PC-3 (cell line): ENCODE measurements at regions not wholly inside any gene's neighbourhood (a gene's known extent, or its start where the extent isn't known, plus 50 kb on each side); places are given as distances from the start of the nearest gene placed in this dataset.

Experiments
- ATAC-seq: fragments of 200-7000 bp; cut with Tn5 transposase; 2 replicates; pipeline ENCODE4 v1.9.1; 2020; ENCODE audit warnings: mild to moderate bottlenecking, moderate library complexity
- BruUV-seq: library from RNA; stranded (reverse); fragments of 400-500 nt; replicated peaks from 2 replicates; lab custom pipeline; 2021; lab: Mats Ljungman, UMichigan
- CTCF ChIA-PET: fragments of 300-600 bp; sonication (Branson Sonifier 250); formaldehyde crosslinking; loops from one replicate; lab custom pipeline; 2022; ENCODE audit warnings: antibody characterized with exemption; lab: Charles Lee
- POLR2A ChIA-PET: fragments of 300-600 bp; sonication (Branson Sonifier 250); formaldehyde crosslinking; loops from one replicate; lab custom pipeline; 2022; ENCODE audit warnings: antibody characterized with exemption; ENCODE audit not compliant: unreplicated experiment; lab: Charles Lee
- DNase-seq: peaks from one replicate; pipeline ENCODE4 v3.0.0-alpha.2; 2015
- H2AFZ ChIP-seq: fragments of 300-600 bp; sonication (generic); 2 replicates; pipeline ENCODE4 v1.6.0; 2016; ENCODE audit warnings: antibody characterized with exemption, low read length
- H3F3A ChIP-seq: fragments of 300-600 bp; sonication (generic); one replicate; pipeline ENCODE4 v1.6.0; 2017; ENCODE audit warnings: antibody characterized with exemption, low read length, control low read depth, mild to moderate bottlenecking; ENCODE audit not compliant: unreplicated experiment
- H3K27ac ChIP-seq: fragments of 300-600 bp; sonication (generic); 2 replicates; pipeline ENCODE4 v1.5.1; 2016; ENCODE audit warnings: mild to moderate bottlenecking, low read length
- H3K27me3 ChIP-seq: fragments of 300-600 bp; sonication (generic); 2 replicates; pipeline ENCODE4 v1.6.1; 2016; ENCODE audit warnings: low read length, mixed read lengths
- H3K36me3 ChIP-seq: fragments of 300-600 bp; sonication (generic); 2 replicates; pipeline ENCODE4 v1.6.1; 2016; ENCODE audit warnings: low read depth, mixed run types, low read length, mixed read lengths
- H3K4me1 ChIP-seq: fragments of 300-600 bp; sonication (generic); 2 replicates; pipeline ENCODE4 v1.5.1; 2016; ENCODE audit warnings: low read length; ENCODE audit not compliant: insufficient read depth
- H3K4me2 ChIP-seq: fragments of 300-600 bp; sonication (generic); 2 replicates; pipeline ENCODE4 v1.6.0; 2016; ENCODE audit warnings: low read length
- H3K4me3 ChIP-seq: fragments of 300-600 bp; sonication (generic); 2 replicates; pipeline ENCODE4 v1.5.1; 2016; ENCODE audit warnings: mild to moderate bottlenecking, low read length, mixed read lengths
- H3K79me2 ChIP-seq: fragments of 300-600 bp; sonication (generic); 2 replicates; pipeline ENCODE4 v1.6.1; 2017; ENCODE audit warnings: low read length, mixed read lengths
- H3K9ac ChIP-seq: fragments of 300-600 bp; sonication (generic); 2 replicates; pipeline ENCODE4 v1.6.0; 2016; ENCODE audit warnings: mild to moderate bottlenecking, low read length
- H3K9me2 ChIP-seq: fragments of 300-600 bp; sonication (generic); replicated peaks from 2 replicates; pipeline ENCODE4 v1.6.1; 2016; ENCODE audit warnings: mixed run types, low read length, mixed read lengths
- H3K9me3 ChIP-seq: fragments of 300-600 bp; sonication (generic); 2 replicates; pipeline ENCODE4 v1.6.1; 2016; ENCODE audit warnings: low read length, mixed read lengths
- H4K20me1 ChIP-seq: fragments of 300-600 bp; sonication (generic); 2 replicates; pipeline ENCODE4 v1.6.1; 2016; ENCODE audit warnings: low read length, mixed read lengths
- CTCF ChIP-seq: fragments of 300-600 bp; sonication (generic); conservative IDR thresholded peaks from 2 replicates; pipeline ENCODE4 v1.5.1; 2017; ENCODE audit warnings: antibody characterized with exemption, low read depth, mild to moderate bottlenecking, low read length
- EZH2 ChIP-seq: fragments of 300-600 bp; sonication (generic); IDR thresholded peaks from one replicate; pipeline ENCODE4 v1.6.1; 2017; ENCODE audit warnings: antibody characterized with exemption, mild to moderate bottlenecking, low read length; ENCODE audit not compliant: unreplicated experiment
- EZH2phosphoT487 ChIP-seq: fragments of 300-600 bp; sonication (generic); IDR thresholded peaks from 2 replicates; pipeline ENCODE4 v1.6.1; 2018; ENCODE audit warnings: mild to moderate bottlenecking, antibody characterized with exemption, low read length, borderline replicate concordance
- intact Hi-C: fragments of 100-400 bp; cut with micrococcal nuclease; formaldehyde crosslinking; loops from 2 replicates; pipeline ENCODE4 v1.9.0; 2023

DNA sequence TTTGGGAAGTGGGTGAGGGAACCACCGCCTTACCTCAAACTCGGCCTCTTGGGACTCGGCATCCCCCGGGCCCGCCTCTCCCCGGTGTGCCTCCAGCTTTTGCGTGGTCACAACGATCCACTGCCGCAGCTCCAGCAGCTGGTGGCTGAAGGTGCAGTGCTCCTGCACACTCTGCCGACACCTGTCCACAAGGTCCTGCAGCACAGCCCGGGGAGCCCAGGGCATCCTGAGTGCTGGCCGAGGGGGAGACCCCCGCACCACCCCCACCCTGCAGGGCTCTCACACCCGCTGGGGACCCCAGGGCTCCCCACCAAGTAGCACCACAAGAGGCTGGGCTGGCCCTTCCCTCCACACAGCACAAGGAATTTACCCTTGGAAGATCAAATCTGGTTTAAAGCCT lies 76.6 kb downstream of the SYNE3 start:
- no peak for TF ChIP-seq EZH2phosphoT487
- TF ChIP-seq EZH2, result no peak
- TF ChIP-seq CTCF, result no peak
- Histone ChIP-seq H3K79me2 (no peaks in the 10 kb centered on the region), H2AFZ (no peak overlapping the region), H4K20me1 (no peaks in the 10 kb centered on the region), H3K9me2 (no peaks in the 10 kb centered on the region), H3K27me3 (no peaks in the 10 kb centered on the region), H3F3A (no peaks in the 10 kb centered on the region), H3K9me3 (no peaks in the 10 kb centered on the region), H3K4me1 (no peaks in the 10 kb centered on the region), H3K36me3 (no peaks in the 10 kb centered on the region), H3K4me3 (no peak overlapping the region), H3K4me2 (no peak overlapping the region), H3K9ac (no peak overlapping the region), H3K27ac (no peak overlapping the region)
- POLR2A ChIA-PET, result no interaction called here
- CTCF ChIA-PET, result interaction anchor here (0.6 kb wide), 1 partner anchor 112 kb away, joined by 3 read pairs; no protein-coding TSS in a partner anchor
- intact Hi-C loops, result loop anchor here (10.0 kb wide), 1 partner anchor 335 kb away; no protein-coding TSS in a partner anchor
- no peak for DNase-seq
- no peak for ATAC-seq
- BruUV-seq, result no TSS peak

DNA sequence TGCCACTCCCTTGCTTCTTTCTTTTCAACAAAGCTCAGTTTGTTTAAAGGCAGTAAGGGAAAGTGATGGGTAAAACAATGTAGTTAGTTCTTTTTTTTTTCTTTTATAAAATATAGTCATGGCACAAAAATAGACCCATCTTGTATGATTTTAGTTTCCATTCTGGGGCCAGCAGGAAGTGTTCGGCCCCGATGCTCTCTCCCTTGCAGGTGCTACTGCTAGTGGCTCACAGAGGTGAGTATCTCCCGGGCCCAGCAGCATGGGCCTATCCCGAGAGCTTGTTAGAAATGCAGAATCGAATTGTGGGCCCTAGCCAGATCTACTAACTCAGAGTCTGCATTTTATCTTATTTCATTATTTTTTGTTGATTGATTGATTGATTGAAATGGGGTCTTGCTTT lies 78.7 kb downstream of the SYNE3 start:
- Histone ChIP-seq H3K9me2 (no peaks in the 10 kb centered on the region), H3K9me3 (no peaks in the 10 kb centered on the region), H2AFZ (no peak overlapping the region), H3K36me3 (no peaks in the 10 kb centered on the region), H3K4me3 (no peak overlapping the region), H3K4me1 (no peaks in the 10 kb centered on the region), H3K79me2 (no peaks in the 10 kb centered on the region), H3K27ac (no peak overlapping the region), H3F3A (no peaks in the 10 kb centered on the region), H3K27me3 (no peaks in the 10 kb centered on the region), H4K20me1 (no peaks in the 10 kb centered on the region), H3K9ac (no peak overlapping the region), H3K4me2 (no peak overlapping the region)
- no peak for TF ChIP-seq EZH2phosphoT487
- no peak for TF ChIP-seq CTCF
- no peak for TF ChIP-seq EZH2
- DNase-seq, result no peak
- intact Hi-C loops, result loop anchor here (10.0 kb wide), 1 partner anchor 333 kb away; no protein-coding TSS in a partner anchor
- BruUV-seq, result no TSS peak
- ChIA-PET POLR2A (no interaction called here), CTCF (no interaction called here)
- no peak for ATAC-seq

DNA sequence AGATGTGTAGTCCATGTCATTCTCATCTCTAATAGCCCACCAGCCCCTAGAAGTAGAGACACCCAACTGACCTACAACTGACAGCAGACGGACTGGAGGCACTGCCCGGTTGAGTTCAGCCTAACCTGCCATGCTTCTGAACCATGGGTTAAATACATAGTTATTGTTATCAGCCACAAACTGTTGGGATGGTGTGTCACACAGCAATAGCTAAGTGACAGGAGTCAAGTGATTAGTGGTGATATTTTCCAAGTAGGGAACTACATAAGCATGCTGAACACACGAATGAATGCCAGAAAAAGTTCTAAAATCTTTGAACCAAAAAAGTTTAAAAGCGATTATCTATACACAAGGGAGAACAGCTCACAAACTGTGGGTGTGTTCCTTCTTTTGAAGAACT lies 80.1 kb downstream of the SYNE3 start:
- Histone ChIP-seq H3K9me3 (no peaks in the 10 kb centered on the region), H3K79me2 (no peaks in the 10 kb centered on the region), H4K20me1 (no peaks in the 10 kb centered on the region), H3K9ac (no peak overlapping the region), H3K36me3 (no peaks in the 10 kb centered on the region), H3K9me2 (no peaks in the 10 kb centered on the region), H3K27ac (no peak overlapping the region), H3K4me3 (no peak overlapping the region), H3K4me2 (no peak overlapping the region), H2AFZ (no peak overlapping the region), H3K27me3 (no peaks in the 10 kb centered on the region), H3K4me1 (no peaks in the 10 kb centered on the region), H3F3A (no peaks in the 10 kb centered on the region)
- ChIA-PET POLR2A (no interaction called here), CTCF (no interaction called here)
- DNase-seq (no peak), ATAC-seq (no peak)
- no peak for TF ChIP-seq CTCF
- intact Hi-C loops, result loop anchor here (10.0 kb wide), 1 partner anchor 332 kb away; no protein-coding TSS in a partner anchor
- no TSS peak for BruUV-seq
